ENCODE measurements at regions not wholly inside any gene's neighbourhood (a gene's known extent, or its start where the extent isn't known, plus 50 kb on each side); places are given as distances from the start of the nearest gene placed in this dataset.
"Not testable (repeated sequence)": the region's sequence is repeated elsewhere in the genome, so short reads cannot be mapped to it uniquely, and the experiment has no call there.

DNA sequence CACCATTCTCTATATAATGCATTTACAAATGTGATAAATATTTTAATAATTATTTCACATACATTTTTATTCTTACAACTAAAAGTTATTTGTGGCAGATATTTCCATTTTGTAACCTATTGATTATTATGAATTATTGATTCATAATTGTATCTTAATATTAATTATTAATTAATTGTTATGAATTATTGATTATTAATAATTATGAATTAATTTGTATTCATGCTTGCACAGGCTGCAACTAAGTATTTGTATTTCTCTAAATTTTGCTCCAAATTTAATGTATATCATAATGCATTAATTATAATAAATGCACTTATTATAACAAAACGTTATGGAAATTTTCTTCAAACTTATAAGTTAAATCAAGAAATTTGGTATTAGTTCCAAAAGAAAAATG is 929.7 kb downstream of the PCDH7 start:
- DNase-seq (ENCODE audit: low spot score): no peak

DNA sequence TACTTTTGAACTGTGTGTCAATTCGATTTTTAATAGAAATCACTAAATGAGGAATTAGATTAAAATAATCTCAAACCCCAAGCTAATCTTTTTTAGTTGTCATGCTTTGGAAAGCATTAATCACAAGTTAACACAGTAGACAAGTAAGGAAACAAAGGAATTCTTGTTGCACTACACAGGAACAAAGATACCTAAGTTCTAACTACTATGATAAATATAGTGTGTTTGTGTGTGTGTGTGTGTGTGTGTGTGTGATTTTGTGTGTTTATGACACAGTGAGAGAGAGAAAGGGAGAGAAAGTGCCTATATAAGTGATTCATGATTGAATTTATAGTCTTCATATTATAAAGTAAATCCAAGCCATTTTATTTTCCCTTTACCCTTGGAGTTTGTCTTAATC is 931.4 kb downstream of the PCDH7 start:
- DNase-seq (ENCODE audit: low spot score): no peak

DNA sequence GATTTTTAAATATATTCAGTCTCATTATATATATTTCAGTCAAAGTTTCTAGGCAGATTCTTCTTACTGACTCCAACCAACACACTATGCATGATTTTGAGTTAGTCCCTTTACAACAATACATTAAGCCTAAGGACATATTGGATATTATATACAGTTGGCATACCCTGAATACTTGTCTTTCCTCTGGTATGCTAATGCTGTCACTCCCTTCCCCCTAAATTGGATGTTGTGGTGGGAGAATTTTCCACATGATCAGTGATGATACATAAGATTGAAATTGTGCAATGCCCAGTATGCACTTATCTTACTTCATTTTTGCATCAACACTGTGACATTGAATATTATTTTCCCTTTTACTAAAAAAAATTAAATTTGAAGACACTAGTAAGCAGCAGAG is 935.2 kb downstream of the PCDH7 start:
- DNase-seq (ENCODE audit: low spot score): no peak

DNA sequence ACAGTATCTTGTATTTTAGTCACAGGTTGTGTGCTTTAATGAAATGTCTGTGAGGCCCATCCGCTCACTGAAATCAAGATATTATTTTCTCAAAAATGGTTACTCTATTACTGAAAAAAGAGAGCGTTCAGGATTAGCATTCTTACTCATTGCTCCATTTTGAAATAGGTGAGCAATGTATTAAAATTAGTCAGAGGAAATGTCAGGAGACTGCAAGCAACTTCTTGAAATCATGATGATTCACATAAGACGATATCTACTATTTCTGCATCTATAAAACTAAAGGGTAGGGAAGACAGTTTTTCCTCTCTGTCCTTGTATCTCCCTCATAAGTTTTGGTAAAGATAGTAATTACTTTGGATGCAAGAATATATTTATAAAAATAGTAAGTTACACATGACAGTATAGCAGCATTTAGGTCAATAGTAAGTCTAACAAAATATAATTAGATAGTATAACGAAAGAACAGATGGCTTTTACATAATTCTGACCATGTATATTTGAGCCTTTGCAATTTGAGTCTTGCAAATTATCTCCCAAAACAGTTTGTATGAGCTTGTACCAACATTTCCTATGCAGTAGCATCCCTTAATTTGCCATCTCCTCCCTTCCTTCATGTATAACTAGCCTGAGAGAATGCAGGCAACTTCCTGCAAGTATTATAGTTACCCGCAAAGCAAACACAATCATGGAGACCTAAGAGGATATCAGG is 937.8 kb downstream of the PCDH7 start:
- DNase-seq (ENCODE audit: low spot score): no peak

DNA sequence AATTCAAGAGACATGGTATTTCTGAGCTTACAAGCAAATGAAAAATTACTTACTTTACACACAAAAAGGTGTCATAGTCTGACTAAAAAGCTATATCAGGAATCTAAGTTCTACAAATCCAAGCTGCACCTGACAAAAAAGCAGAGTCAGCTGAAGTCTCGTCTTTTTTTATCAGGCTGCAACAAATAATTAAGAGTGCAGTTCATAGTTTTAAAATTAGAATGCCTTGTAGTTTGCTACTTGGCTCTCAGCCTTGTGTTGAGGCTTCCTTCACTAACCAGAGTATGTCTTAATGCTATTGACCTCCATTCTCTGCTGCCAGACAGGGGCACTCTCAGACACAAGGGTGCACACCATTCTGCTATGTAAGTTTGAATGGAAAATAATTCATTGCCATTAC is 940.7 kb downstream of the PCDH7 start:
- DNase-seq (ENCODE audit: low spot score): no peak

DNA sequence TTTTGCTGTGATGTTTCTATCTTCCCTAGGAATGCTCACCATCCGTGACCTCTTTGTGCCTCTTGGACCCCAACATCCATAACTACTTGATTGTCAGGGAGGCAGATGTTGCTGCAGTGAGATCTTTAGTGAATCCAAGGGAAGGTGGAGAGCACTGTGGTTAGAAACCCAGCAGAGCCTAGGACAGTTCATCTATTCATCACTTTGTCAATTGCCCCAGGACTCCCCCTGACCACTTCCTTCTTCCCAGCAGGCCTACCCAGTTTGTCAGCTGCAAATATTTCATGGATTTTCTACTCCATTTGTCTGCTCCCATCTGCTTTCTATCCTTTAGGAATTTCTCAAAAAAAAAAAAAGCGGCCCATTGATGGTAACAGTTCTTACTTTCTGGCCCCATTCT is 942.8 kb downstream of the PCDH7 start:
- no peak for DNase-seq (ENCODE audit: low spot score)

DNA sequence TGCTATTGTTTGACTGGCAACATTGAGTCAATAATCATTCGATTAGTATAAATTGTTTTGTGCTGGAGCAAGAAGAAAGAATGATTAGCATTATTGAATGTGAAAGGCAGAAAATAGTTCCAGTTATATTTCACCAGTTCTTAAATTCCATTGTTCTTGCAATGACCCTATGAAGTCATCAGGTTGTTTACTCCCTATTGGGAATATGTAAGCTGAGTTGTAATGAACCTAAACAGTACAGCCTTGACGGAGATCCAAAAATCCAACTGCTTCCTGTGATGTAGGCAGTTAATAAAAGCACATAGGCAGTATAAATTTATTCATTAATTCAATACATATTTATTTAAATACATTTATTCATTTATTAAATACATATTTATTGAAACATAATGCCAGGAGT is 947.5 kb downstream of the PCDH7 start:
- no peak for DNase-seq (ENCODE audit: low spot score)

DNA sequence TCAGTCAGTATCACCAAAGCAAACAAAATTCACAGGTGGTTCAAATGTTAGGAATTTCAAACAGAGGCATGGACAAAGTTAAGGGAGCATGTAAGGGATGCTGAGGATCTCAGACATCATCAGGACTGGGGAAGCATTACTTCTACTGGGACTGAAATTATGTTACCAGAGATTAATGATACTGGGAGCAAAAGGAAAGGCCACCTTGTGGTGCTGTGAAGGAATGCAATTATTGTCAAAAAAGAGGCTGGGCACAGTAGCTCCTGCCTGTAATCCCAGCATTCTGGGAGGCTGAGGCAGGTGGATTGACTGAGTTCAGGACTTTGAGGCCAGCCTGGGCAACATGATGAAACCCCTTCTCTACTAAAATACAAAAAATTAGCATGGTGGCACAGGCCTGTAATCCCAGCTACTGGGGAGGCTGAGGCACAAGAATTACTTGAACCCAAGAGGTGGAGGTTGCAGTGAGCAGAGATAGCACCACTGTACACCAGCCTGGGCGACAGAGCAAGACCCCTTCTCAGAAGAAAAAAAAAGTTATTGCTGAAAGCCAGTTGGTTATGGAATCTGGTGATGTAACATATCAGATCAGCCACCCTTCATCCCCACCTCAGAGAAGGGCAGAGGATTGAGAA is 954.3 kb downstream of the PCDH7 start:
- no peak for DNase-seq (ENCODE audit: low spot score)

DNA sequence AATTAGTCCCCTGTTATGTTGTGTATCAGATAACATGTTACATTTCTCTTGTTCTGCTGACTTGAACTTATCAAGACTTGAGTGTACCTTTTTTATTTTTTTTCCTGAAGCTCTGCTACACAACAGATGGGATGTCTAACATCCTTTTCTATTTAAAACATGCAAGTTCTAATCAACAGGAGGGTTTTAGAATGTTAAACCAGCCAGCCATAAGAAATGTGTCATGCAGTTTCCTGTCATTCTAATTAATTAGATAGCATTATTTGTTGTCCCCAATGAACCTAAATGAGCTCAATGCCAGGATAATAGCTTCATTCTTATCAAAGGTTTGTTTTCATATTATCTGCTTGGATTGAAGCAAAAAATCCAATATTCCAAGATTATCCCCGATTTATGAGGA is 958.2 kb downstream of the PCDH7 start:
- no peak for DNase-seq (ENCODE audit: low spot score)

DNA sequence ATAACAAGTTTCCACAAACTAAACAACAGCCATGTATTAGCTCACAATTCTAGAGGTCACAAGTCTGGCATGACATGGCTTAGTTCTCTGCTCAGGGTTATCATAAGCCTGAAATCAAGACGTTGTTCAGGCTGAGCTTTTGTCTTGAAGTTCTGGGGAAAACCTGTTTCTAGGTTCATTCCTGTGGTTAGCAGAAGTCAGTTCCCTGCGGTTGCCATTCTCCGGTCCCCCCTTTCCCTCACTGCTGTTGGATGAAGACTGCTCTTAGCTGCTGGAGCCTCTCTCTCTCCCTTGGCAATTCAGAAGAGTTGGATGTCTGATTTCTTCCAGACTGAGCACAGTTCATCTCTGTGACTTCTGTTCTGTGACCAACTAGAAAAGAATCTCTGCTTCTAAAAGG is 962.6 kb downstream of the PCDH7 start:
- no peak for DNase-seq (ENCODE audit: low spot score)

DNA sequence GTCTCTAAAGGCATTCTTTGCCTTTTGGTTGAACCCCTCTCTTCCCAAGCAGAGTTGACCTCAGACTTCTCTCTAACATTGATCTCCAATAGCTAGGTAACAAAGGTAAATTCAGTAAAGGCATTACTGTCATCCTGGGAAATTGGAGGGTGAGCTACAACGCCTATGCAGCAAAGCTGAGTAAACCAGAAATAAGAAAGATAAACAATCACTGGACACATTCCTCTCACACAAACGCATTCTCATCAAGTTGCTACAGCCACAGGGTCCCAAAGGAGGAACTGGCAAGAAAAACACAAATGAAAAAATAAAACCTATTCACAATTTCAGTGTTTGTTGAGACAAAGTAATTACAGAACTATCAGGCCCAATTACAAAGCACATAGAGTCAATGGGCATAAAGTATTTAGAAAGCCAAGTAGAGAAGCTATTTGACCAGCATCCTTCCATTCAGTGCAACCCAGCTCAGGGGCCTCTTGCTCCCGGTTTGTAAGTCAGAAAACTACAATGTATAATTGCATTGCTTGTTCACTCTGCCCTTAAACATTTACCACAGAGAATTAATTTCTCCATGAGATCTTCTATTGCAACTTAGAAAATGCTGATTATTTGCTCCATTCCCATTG is 967.7 kb downstream of the PCDH7 start:
- DNase-seq (ENCODE audit: low spot score): no peak

DNA sequence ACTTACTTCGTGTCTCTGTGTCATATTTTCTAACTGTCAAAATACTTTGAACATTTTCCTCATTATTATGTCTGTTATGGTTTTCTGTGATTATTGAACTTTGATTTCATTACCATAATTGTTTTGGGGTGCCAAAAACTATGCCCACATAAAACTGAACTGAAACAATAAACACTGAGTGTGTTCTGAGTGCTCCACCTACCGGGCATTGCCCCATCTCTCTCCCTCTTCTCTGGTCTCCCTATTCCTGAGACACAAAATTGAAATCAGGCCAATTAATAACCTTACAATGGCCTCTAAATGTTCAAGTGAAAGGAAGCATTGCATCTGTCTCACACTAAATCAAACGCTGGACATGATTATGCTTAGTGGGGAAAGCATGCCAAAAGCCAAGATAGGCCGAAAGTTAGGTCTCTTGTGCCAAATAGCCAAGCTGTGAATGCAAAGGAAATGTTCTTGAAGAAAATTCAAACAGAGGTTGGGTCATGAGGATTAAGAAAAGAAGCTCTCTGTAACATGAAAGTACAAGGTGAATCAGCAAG is 972.3 kb downstream of the PCDH7 start:
- no peak for DNase-seq (ENCODE audit: low spot score)

DNA sequence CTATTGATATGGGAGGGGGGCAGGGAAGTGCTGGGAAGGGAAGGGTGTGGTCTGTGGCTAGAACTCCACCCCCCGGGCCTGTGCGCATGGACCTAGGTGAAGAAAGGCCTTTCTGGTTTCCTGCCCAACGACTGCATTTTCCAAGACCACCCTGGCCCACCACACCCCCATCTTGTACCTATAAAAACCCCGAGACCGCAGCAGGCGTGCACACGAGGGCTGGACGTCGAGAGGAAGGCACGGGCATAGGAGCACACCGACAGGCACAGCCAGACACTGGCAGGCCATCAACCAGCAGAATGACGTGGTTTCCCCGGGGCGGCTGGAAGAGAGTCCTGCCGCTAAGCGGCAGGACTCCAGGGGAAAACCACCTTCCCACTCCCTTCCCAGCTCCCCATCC is 981.1 kb downstream of the PCDH7 start:
- DNase-seq (ENCODE audit: low spot score): no peak

DNA sequence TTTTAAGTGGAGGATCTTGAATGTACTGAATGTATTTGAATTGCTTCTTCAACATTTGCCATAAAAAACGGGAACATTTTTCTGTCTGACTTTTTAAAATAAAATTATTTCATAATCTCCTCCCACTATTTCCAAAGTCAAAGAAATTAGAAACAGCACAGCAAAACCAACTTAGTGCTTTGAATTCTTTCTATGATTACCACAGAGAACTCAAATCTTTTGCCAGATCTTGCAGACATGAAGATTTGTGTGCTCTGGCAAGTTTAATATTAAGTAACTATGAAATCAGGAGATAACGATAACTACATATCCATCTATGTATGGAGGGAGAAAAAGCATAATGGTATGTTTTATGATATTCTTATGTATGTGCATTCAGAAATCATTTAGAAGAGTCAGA is 982.2 kb downstream of the PCDH7 start:
- no peak for DNase-seq (ENCODE audit: low spot score)

DNA sequence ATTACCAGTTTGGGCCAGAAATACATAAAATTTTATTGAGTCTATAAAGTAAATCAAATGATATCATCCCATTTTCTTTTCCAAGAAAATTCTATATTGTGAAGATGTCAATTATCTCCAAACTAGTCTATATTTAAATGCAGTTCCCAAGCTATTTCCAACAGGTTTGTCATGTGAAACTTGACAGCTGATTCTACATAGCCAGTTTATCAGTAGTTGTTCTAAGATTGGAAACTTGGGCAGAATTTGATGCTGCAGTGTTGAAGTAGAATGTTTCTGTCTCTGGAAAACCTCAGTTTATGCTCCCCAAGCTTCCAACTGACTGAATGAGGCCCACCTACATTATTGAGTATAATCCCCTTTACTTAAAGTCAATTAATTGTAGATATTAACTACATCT is 994.1 kb downstream of the PCDH7 start:
- DNase-seq (ENCODE audit: low spot score): no peak

DNA sequence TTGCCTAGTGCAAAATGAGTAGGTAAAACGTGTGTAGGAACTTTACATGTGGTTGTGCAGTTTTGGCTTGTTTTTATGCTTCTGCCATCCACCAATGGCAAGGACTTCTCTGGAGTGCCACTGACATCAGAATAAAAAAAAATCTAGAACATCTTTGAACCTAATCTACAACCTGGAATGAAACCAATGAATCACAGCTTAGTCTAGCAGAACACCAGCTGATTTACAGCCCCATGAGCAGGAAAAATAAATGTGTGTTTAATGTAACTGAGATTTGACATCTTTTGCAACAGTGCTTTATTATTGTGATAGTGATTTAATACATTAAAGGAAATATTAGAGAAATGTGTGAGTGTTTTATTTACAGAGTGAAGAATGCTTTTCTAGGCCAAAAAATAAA is 995.1 kb downstream of the PCDH7 start:
- DNase-seq (ENCODE audit: low spot score): no peak

DNA sequence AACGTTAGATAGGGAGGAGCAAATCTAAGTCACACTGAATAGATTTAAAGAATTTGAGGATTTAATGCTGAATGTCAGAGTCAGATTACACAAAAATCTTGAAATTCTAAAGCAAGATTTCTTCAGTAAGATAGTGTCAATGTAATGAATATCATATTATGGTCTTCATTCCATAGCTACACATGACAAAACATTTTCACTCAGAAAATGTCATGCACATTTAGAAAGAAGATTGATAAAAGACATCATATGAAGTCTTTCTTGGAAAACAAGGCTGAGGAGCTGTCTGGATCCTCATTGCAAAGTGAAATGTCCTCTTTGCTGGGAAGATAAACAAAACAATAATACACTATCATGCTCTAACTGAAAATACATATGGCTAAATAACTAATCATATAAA is 1006.9 kb downstream of the PCDH7 start:
- no peak for DNase-seq (ENCODE audit: low spot score)

DNA sequence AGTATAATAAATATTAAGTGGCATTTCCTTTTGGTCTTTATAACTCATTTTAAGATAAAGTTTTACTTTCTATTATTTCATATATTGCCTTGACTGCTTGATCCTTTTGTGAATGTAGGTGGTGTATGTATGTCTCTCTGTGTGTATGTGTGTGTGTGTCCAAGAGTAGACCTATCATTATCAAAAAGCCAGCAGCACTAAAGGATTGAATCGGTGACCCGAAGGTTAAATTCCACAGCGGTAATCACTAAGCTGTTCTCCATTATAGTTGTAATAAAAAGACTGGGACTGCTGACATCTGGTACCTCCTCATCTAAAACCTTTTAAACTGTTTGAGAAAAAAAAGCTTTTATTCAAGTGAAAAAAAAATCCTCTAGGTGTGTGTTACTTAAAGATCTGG is 1014.8 kb downstream of the PCDH7 start:
- no peak for DNase-seq (ENCODE audit: low spot score)

DNA sequence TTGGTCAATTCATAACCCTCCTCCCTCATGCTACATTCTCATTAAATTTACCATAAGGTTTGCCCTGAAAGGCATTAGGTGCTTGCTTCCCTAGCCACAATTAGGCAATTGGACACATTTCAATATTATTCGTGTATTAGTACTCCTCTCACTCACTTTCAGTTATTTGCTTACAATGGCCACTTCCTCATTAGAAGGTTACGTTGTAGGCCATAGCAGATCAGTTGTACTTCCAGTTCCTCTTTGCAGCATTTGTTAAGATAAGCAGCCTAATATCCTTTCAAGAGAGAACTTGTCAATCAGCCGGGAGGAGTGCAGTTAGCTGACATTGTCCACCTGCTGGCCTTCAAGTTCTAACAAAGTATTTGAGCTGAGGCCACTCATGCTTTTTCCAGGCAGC is 1017.2 kb downstream of the PCDH7 start:
- DNase-seq (ENCODE audit: low spot score): no peak

DNA sequence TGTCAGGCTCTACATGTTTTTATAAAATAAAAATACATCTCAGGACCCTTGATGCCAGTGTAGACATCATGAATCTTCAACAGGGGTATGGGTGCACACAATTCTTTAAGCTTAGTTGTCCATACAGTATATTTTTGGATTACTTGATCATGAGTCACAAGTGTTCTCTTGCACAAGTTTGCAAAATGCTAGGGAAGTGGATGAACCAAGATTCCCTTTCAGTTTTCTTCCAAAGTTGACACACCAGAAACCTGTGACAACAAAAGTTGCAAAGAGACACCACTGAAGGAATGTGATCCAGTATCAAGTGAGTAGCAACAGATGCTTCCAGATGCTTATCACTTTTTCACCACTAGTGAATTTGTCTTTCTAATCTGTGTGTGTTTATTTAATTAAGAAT is 1021.2 kb downstream of the PCDH7 start:
- no peak for DNase-seq (ENCODE audit: low spot score)

DNA sequence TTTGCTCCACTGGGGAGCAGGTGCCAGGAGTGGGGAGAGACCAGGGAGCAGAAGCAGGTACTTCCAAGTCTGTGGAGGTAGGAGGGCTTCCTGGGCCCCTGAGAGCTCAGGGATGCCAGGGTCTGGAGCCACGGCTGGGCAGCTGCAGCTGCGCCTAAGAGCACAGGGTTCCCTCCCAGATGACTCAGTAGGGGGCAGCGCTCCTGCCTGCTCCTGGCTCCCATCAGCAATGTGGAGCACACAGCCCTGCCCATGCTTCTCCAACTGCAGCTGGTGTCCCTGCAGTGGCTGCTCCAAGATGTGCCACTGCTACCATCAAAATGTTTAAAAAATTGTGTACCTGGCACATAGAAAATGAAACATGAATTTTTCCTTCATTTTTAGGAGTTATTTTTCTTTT is 1028.2 kb downstream of the PCDH7 start:
- DNase-seq (ENCODE audit: low spot score): no peak

DNA sequence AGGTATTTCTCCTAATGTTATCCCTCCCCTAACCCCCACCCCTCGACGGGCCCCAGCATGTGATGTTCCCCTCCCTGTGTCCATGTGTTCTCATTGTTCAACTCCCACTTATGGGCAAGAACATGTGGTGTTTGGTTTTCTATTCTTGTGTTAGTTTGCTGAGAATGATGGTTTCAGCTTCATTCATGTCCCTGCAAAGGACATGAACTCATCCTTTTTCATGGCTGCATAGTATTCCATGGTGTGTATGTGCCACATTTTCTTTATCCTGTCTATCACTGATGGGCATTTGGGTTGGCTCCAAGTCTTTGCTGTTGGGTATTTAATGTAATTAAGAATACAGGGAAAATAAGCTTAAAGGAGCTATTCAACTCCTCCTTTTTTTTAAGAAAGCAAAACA is 1030.4 kb downstream of the PCDH7 start:
- DNase-seq (ENCODE audit: low spot score): not testable (repeated sequence)

DNA sequence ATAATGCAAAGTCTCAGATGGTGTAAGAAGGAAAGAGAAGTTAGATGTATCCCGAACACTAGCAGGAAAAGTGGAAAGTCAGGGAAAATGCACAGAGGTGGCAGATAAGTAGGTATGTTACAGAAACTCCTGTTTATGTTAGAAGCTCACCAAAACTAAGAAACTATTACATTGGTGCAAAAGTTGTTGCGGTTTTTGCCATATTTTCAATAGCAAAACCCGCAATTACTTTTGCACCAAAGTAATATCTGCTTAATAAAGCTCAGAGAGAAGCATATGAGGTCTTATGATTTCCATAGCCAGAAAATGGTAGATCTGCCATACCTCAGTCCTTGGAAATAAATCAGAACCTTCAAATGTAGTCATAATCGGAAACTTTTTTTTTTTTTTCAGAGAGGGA is 1035.6 kb downstream of the PCDH7 start:
- no peak for DNase-seq (ENCODE audit: low spot score)

DNA sequence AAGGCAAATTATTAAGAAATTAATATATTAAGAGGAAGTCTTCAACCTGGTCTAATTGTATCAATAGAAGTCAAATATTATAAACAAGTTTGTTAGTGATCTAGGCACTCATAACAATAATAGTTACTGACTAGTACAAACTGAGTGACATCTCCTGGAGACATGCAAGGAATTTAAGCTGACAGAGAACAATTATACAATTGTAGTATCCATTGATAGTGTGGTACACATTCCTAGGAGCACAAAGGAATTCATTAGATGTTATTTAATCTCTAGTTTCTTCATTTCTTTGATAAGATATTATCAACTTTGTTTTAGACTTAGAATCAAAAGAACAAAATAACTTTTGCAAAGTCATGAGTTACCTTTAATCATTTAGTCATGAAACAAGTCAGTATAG is 1048.6 kb downstream of the PCDH7 start:
- DNase-seq (ENCODE audit: low spot score): no peak
